Rectal smooth muscle tissue (tissue), 1 donor: ENCODE measurements at regions not wholly inside any gene's neighbourhood (a gene's known extent, or its start where the extent isn't known, plus 50 kb on each side); places are given as distances from the start of the nearest gene placed in this dataset.
A peak's percentile ranks its signal among the peaks of the same experiment; 100 is the strongest.

Experiments
- H3K27ac ChIP-seq: one replicate; pipeline ENCODE4 v1.7.0; 2013; ENCODE audit warnings: low read depth, low read length, inconsistent platforms
- H3K27me3 ChIP-seq: one replicate; pipeline ENCODE4 v1.7.0; 2013; ENCODE audit warnings: low read length; ENCODE audit not compliant: control insufficient read depth, insufficient read depth
- H3K36me3 ChIP-seq: one replicate; pipeline ENCODE4 v1.7.0; 2013; ENCODE audit warnings: low read length; ENCODE audit not compliant: control insufficient read depth, insufficient read depth
- H3K4me1 ChIP-seq: one replicate; pipeline ENCODE4 v1.7.0; 2013; ENCODE audit warnings: low read length; ENCODE audit not compliant: control insufficient read depth, insufficient read depth
- H3K4me3 ChIP-seq: one replicate; pipeline ENCODE4 v1.7.0; 2013; ENCODE audit warnings: low read length
- H3K9ac ChIP-seq: one replicate; pipeline ENCODE4 v1.7.0; 2013; ENCODE audit warnings: low read length

- Histone ChIP-seq H3K4me1 (peaks cover 13% of the 10 kb centered on the region), H3K27me3 (no peaks in the 10 kb centered on the region), H3K27ac (no peak overlapping the region), H3K4me3 (no peak overlapping the region), H3K36me3 (no peaks in the 10 kb centered on the region), H3K9ac (no peak overlapping the region)
These were observed 179.4 kb downstream of the ETS1 start for GRCh38 chr11:128407962-128408361.

- no peaks in the 10 kb centered on the region for H3K36me3 ChIP-seq
- peak overlapping the region; percentile 9 for H3K4me3 ChIP-seq
- peaks cover 18% of the 10 kb centered on the region for H3K4me1 ChIP-seq
- H3K27ac ChIP-seq: peak overlapping the region; percentile 46
- no peaks in the 10 kb centered on the region for H3K27me3 ChIP-seq
- H3K9ac ChIP-seq: peak overlapping the region; percentile 41
These were observed 181.4 kb downstream of the ETS1 start for GRCh38 chr11:128405714-128406662.

- no peaks in the 10 kb centered on the region for H3K36me3 ChIP-seq
- H3K4me1 ChIP-seq: peaks cover 19% of the 10 kb centered on the region
- no peak overlapping the region for H3K4me3 ChIP-seq
- H3K27ac ChIP-seq: no peak overlapping the region
- H3K9ac ChIP-seq: no peak overlapping the region
- H3K27me3 ChIP-seq: no peaks in the 10 kb centered on the region
These were observed 182.2 kb downstream of the ETS1 start for GRCh38 chr11:128405112-128405511.

- Histone ChIP-seq H3K9ac (no peak overlapping the region), H3K27me3 (no peaks in the 10 kb centered on the region), H3K36me3 (no peaks in the 10 kb centered on the region), H3K4me1 (peaks cover 21% of the 10 kb centered on the region), H3K4me3 (no peak overlapping the region), H3K27ac (no peak overlapping the region)
These were observed 182.9 kb downstream of the ETS1 start for GRCh38 chr11:128404437-128404836.

- H3K27ac ChIP-seq: no peak overlapping the region
- H3K36me3 ChIP-seq: no peaks in the 10 kb centered on the region
- H3K9ac ChIP-seq: no peak overlapping the region
- no peaks in the 10 kb centered on the region for H3K27me3 ChIP-seq
- peak overlapping the region; percentile 1 for H3K4me3 ChIP-seq
- H3K4me1 ChIP-seq: peaks cover 12% of the 10 kb centered on the region
These were observed 186.8 kb downstream of the ETS1 start for GRCh38 chr11:128400382-128401203.

- no peaks in the 10 kb centered on the region for H3K27me3 ChIP-seq
- no peak overlapping the region for H3K4me3 ChIP-seq
- no peak overlapping the region for H3K9ac ChIP-seq
- no peak overlapping the region for H3K27ac ChIP-seq
- peaks cover 7% of the 10 kb centered on the region for H3K4me1 ChIP-seq
- H3K36me3 ChIP-seq: no peaks in the 10 kb centered on the region
These were observed 187.9 kb downstream of the ETS1 start for GRCh38 chr11:128399251-128400121.

GRCh38 chr11:128398517-128399250, 188.7 kb downstream of the ETS1 start:
- no peaks in the 10 kb centered on the region for H3K27me3 ChIP-seq
- no peaks in the 10 kb centered on the region for H3K36me3 ChIP-seq
- H3K27ac ChIP-seq: no peak overlapping the region
- H3K9ac ChIP-seq: no peak overlapping the region
- peaks cover 7% of the 10 kb centered on the region for H3K4me1 ChIP-seq
- H3K4me3 ChIP-seq: no peak overlapping the region

- Histone ChIP-seq H3K27me3 (no peaks in the 10 kb centered on the region), H3K9ac (no peak overlapping the region), H3K36me3 (no peaks in the 10 kb centered on the region), H3K4me3 (no peak overlapping the region), H3K4me1 (peaks cover 7% of the 10 kb centered on the region), H3K27ac (no peak overlapping the region)
These were observed 190.0 kb downstream of the ETS1 start for GRCh38 chr11:128397362-128397761.

GRCh38 chr11:128394431-128395089, 192.8 kb downstream of the ETS1 start:
- H3K27ac ChIP-seq: no peak overlapping the region
- H3K27me3 ChIP-seq: no peaks in the 10 kb centered on the region
- H3K36me3 ChIP-seq: no peaks in the 10 kb centered on the region

GRCh38 chr11:128392259-128392658, 195.1 kb downstream of the ETS1 start:
- no peaks in the 10 kb centered on the region for H3K36me3 ChIP-seq
- no peaks in the 10 kb centered on the region for H3K4me1 ChIP-seq
- no peak overlapping the region for H3K27ac ChIP-seq
- no peak overlapping the region for H3K4me3 ChIP-seq
- no peaks in the 10 kb centered on the region for H3K27me3 ChIP-seq
- no peak overlapping the region for H3K9ac ChIP-seq

More at GRCh38 chr11:128394431-128395089, 192.8 kb downstream of the ETS1 start:
- no peaks in the 10 kb centered on the region for H3K4me1 ChIP-seq
- H3K4me3 ChIP-seq: no peak overlapping the region
- no peak overlapping the region for H3K9ac ChIP-seq

GRCh38 chr11:128391811-128392210, 195.5 kb downstream of the ETS1 start:
- Histone ChIP-seq H3K9ac (no peak overlapping the region), H3K4me1 (no peaks in the 10 kb centered on the region), H3K36me3 (no peaks in the 10 kb centered on the region), H3K4me3 (no peak overlapping the region), H3K27me3 (no peaks in the 10 kb centered on the region), H3K27ac (no peak overlapping the region)
